ENCODE measurements at regions not wholly inside any gene's neighbourhood (a gene's known extent, or its start where the extent isn't known, plus 50 kb on each side); places are given as distances from the start of the nearest gene placed in this dataset.
"Not testable (repeated sequence)": the region's sequence is repeated elsewhere in the genome, so short reads cannot be mapped to it uniquely, and the experiment has no call there.

DNA sequence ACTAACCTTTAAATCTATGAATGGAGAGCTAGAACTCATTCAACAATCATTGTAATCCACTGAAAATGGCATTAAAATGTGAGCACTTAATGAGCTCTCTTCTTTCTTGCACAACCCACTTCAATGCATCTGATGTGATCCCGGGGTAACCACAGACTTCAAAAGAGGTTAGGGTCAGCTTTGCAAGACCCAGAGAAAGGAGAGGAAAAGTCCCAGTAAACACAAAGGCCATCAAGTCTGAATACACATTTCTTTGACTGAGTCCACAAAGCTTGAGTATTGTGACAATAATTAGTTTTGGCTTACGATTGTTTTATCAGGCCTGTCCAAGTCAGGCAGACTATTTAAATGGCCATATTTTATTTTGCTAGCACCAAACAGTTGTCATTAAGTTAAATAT is 148.8 kb upstream of the ZNF608 start:
- DNase-seq (ENCODE audit: low read depth) = no peak

DNA sequence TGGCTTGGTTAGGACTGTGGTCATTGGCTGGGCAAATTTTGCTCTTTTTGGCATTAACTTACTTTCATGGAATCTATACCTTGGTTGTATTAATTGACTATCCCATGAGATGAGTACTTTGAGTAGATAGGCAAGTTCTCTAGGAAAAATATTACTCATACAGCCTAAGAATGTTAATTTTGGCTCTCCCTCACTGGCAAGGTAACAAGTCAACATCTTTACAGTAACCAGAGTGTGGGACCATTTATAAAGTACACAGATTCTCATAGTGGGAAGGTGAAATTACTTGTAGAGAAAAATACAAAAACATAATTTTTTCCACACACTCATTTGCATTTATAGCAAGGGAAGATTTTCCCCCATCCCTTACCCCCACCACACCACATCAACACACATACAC is 154.6 kb upstream of the ZNF608 start:
- no peak for DNase-seq (ENCODE audit: low read depth)

GRCh38 chr5:124902097-124902821 is 155.8 kb upstream of the ZNF608 start:
- no peak for DNase-seq (ENCODE audit: low read depth)

- no peak for DNase-seq (ENCODE audit: low read depth)
These were observed 159.1 kb upstream of the ZNF608 start for GRCh38 chr5:124905256-124906130.

GRCh38 chr5:124906339-124907097 is 160.1 kb upstream of the ZNF608 start:
- no peak for DNase-seq (ENCODE audit: low read depth)

GRCh38 chr5:124907098-124907644 is 160.7 kb upstream of the ZNF608 start:
- DNase-seq (ENCODE audit: low read depth) = no peak

- DNase-seq (ENCODE audit: low read depth) = no peak
These were observed 162.4 kb upstream of the ZNF608 start for GRCh38 chr5:124908581-124909451.

DNA sequence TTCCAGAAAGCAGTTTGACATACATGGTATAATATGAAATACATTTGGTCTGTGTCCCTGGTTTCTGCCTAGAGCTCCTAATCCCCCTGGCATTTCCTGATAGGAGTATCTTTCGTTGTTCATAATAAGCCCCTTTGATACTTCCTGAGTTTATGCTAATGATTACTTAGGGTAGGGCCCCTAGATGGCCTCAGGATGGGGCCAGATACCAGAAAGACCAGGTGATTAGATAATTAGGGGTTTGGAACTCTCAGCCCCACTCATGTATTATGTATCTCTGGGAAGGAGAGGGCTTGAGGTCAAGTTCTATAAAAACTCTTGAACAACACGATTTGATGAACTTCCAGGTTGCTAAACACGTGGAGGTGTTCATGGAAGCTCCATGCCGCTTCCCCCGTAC is 163.3 kb upstream of the ZNF608 start:
- no peak for DNase-seq (ENCODE audit: low read depth)

DNA sequence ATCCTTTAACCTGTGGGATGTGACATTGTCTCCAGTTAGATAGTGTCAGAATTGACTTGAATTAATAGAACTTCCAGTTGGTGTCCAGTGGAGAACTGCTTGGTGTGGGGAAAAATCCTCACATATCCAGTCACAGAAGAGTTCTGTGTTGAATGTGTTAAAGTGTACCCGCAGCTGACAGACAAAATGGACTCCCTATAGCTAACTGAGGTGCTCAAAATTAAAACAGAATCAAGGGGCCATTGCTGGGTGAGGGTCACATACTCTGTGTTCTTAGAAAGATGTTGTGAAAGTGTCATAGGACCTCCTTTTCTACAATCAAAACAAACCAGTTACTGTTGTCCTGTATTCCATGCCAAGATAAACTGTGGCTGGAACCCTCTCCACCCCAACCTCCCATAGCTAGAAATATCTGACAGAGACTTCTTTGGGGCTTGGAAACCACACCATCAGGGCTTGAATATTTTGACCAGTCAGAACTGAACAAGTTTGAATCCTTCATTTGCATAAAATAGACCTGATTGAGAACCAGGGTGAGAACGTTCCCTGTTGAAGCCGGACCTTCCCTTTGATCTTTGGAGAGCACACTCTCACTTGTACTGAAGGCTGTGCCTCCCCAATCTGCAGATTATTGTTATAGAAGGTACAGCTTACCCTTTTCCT is 164.0 kb upstream of the ZNF608 start:
- DNase-seq (ENCODE audit: low read depth) = no peak

DNA sequence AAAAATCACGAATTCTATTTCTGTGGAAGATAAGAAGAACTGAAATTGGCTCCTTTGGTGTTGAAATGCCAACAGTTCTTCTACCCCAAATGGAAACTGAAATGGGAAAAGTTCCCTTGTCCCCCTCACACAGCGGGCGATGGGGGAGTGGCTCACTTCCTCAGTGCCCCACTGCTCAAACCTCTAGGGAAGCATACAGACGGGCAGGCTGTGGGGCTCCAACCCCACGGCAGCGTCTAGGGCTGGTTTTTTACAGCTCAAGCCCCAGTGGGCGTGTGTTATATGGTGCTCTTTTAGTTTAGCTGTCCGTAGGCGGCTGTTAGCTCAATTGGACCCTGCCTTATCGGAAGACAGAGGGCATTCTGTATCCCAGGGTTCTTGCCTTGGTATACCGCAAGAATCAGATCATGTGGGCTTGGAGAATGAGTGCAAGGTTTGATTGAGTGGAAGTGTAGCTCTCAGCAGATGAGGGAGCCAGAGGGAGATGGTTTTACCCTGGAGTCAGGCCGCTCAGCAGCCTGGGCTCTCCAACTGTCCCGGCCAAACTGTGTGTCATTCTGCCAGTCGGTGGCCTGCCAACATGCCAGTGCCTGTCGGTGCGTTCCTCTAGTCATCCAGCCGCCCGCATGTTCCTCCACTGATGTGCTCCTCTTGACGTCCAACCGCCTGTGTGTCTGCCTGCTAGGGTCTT is 166.3 kb upstream of the ZNF608 start:
- DNase-seq (ENCODE audit: low read depth) = no peak

DNA sequence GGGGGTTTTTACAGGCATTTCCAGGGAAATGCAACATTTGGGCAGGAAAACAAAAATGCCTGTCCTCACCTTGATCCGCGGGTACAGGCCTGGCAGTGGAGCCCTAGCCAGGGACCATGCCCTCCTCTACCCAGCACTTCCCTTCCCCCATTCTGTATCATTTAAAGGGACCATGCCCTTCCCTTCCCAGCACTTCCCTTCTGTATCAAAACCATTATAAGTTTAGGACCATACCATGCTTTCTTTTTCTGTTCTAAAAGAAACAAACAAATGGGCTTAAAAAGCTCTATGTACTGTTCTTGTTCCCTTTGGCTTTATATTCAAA is 166.9 kb upstream of the ZNF608 start:
- DNase-seq (ENCODE audit: low read depth) = no peak

DNA sequence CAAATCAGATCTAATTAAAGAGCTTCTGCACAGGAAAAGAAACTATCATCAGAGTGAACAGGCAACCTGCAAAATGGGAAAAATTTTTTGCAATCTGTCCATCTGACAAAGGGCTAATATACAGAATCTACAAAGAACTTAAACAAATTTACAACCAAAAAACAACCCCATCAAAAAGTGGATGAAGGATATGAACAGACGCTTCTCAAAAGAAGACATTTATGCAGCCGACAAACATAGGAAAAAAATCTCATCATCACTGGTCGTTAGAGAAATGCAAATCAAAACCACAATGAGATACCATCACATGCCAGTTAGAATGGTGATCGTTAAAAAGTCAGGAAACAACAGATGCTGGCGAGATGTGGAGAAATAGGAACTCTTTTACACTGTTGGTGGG is 169.9 kb upstream of the ZNF608 start:
- not testable (repeated sequence) for DNase-seq (ENCODE audit: low read depth)

DNA sequence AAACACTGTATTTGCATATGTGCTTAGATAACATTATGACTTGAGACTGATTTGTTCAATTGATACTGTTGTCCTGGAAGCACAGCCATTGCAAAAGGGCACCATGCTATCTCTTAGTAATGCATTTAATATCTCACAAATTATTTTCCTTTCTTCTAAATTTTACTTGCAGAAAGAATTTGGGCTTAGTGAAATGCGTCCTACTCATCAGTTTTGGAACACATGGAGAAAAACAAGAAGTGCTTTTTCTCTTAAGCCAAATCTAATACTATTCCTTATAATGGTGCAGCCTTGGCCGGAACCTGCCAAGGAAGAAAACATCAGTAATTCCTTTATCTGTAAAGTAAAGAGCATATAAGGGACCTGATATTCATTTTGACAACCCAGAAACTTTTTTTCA is 172.2 kb upstream of the ZNF608 start:
- DNase-seq (ENCODE audit: low read depth) = no peak

DNA sequence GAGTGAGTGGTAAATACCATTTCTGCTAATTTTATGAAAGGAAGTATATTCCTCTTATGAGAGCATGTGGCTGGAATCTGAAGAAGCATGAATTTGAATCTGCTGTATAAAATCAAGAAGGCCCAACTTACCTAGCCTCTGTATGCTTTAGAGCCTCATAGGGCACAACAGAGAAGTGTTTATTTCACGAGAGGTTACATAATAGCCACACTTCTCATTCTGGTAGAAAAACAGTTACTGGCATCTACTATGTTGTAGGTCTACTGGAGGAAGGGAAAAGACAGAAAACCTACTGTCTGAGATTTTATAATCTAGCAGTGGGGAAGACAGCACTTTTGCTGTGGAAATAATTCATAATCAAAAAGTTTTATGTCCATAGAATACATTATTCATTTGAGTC is 172.6 kb upstream of the ZNF608 start:
- DNase-seq (ENCODE audit: low read depth) = no peak

GRCh38 chr5:124919747-124920525 is 173.5 kb upstream of the ZNF608 start:
- DNase-seq (ENCODE audit: low read depth) = no peak

GRCh38 chr5:124920909-124921666 is 174.6 kb upstream of the ZNF608 start:
- DNase-seq (ENCODE audit: low read depth) = no peak

DNA sequence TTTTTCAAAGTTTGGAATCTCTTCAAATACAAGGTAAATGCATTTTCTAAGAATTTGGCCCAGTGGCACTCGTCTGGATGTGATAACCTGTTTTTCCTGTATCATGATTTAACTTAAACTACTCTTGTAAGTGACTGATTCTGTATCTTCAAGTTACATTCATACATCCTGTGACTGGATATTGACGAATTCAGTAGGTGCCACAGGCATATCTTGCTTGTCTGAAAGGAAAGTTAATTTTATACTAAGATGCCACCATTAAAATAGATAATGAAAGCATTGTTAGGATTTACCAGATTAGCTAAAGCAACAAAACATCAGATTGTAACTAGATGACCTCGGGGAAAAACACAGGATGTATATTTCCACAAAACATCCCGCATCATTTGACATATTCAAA is 175.3 kb upstream of the ZNF608 start:
- no peak for DNase-seq (ENCODE audit: low read depth)

GRCh38 chr5:124922255-124922975 is 176.0 kb upstream of the ZNF608 start:
- DNase-seq (ENCODE audit: low read depth) = no peak

Data from activated T-helper 9 cell treated with anti-CD3 and anti-CD28 coated beads, Interleukin-2, amount 50 U/mL, for 16 hours (primary cell).